ENCODE measurements at regions not wholly inside any gene's neighbourhood (a gene's known extent, or its start where the extent isn't known, plus 50 kb on each side); places are given as distances from the start of the nearest gene placed in this dataset.

DNA sequence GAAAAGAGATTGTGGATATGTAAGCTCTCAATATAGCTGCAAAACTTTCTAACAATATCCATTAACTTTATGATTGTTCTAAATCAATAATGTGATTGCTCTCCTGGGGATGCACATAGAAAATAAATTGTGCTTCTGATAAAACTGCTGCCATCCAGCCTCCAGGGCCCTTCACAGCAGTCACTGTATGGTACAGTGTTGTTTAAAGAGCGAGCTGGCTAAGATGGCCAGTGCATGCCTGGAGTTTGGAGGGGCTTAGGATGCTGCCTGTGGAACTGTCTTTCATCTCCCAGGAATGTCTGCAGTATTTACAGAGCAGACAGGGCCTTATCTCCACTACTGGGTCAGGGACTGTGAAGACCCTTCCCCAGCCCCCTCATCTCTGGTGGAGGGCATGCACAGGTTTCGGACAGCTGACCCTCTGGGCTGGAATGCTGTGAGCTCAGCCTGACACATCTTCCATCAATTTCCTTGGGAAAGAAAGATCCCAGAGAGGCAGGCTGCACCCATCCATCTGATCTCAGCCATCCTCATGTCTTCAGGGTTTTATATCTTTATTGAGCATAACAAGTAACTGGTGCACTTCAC is 137.0 kb downstream of the PLPP3 start:
- no peak for DNase-seq (ENCODE audit: low spot score)

DNA sequence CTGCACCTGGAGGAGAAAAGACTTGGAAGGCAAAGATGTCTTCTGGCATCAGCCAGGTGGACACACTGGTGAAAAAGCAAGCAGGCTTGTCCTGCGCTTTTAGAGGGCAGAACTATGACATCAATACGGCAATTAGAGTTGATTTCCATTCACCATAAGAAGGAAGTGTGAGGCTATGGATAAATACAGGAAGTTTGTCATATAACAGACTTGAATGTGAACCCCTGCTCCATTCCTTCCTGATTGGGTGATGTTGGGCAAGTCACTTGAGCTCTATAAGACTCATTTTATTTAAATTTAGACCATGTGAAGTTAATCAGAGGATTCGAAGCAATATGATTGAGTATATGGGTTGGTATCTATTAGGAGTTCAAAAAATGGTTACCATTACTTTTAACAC is 137.8 kb downstream of the PLPP3 start:
- no peak for DNase-seq (ENCODE audit: low spot score)

DNA sequence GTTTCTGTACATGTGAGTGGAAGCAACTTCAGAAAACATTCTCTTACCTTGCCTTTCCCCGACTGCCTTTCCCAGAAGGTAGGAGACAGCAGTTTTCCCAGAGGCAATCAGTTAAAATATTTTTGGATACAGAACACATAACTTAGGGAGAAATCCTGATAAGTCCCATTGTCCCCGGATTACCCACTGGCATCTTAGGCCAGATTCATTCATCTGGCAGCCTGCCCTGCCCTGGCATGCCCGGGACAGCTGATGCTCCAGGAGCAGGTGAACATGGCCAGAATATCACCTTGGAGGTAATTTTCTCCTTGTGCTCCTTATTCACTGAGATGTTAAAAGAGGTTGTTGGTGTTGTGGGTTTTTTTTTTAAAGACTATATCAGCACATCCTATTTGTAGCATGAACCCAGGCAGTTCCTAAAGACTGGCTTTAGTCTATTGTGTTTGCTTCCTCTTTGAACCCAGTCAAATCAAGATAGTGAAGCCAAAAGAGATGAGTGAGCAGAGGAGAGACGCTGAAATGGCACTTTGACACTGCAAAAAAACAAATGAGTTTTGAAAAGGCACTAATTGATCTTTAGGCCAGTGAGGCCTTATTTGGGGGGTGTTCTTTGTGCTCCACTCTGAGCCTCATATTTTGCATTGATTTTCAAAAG is 139.6 kb downstream of the PLPP3 start:
- no peak for DNase-seq (ENCODE audit: low spot score)

DNA sequence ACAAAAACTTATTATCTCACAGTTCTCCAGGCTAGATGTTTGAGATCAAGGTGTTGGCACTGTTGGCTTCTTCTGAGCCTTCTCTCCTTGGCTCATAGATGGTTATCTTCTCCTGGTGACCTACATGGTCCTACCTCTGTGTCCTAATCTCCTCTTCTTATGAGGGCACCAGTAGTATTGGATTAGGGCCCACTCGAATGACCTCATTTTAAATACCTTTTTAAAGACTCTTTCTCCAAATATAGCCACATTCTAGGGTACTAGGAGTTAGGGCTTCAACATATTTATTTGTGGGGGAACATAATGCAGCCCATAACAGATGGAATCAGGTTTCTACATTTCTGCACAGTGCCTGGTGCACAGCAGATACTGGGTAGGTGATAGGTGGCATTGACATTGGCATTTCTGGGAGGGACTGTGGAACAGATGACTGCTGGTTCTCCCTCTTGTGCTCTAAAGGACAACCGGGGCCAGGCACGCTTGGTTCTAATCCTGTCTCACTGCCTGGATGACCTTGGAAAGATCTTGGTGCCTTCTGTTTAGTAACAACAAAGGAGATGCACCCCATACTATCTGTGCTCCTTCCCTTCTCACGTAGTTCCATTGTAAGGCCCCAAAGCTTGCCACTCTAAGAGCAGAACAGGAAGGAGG is 140.3 kb downstream of the PLPP3 start:
- no peak for DNase-seq (ENCODE audit: low spot score)

DNA sequence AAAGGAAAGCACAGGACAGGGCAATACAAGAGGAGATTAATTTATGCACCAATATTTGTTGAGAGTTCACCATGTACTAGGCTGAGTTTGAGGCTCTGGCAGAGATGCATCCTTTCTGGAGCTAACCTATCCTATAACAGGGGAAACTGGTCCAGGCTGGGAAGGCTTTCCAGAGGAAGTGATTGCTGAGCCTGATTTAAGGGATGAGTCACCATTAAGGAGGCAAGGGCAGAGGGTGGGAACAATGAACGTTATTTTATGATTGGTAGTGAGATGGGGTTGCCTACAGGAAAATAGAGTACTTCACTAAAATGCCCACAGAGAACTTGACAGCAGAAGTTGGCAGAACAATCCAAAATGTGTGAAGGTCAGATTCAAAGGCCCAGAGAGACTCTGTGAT is 141.4 kb downstream of the PLPP3 start:
- no peak for DNase-seq (ENCODE audit: low spot score)

DNA sequence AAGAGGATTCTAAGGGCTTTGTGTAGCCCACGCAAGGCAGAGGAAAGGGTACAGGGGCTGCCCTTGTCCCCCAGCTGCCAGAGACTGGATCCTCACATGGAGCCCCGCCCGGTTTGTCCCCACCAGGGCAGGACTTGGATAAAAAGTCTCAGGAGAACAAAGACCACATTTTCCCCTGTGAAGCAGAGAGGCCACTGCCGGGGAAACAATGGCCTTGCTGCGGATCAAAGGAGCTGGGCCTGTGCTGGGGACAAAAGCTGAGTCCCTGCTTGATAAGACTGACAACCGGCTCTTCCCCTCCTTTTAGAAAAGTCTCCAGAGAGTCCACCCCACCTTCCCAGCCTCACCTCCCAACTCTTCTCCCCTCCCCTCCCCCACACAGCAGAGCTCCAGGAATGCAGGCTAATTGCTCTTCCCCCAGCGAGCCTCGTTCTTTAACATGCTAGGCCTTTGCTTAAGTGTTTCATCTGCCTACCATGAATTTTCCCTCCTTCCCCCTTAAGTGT is 142.4 kb downstream of the PLPP3 start:
- no peak for DNase-seq (ENCODE audit: low spot score)

DNA sequence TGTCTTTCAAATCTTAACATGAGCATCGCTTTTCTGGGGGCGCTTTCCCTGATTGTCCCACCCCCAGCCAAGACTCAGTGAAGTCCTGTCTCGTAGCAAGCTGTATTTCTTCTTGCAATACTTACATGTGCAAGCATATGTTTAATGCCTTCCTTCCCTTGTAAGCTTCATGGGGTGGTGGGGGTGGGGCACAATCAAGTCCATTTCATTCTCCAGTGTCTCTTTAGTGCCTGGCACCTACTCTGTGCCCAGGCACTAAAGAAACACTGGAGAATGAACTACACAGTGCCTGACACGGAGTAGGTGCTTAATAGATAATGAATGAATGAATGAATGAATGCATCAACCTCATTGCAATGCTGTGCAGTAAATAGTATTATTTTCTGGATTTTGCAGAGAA is 143.1 kb downstream of the PLPP3 start:
- no peak for DNase-seq (ENCODE audit: low spot score)

DNA sequence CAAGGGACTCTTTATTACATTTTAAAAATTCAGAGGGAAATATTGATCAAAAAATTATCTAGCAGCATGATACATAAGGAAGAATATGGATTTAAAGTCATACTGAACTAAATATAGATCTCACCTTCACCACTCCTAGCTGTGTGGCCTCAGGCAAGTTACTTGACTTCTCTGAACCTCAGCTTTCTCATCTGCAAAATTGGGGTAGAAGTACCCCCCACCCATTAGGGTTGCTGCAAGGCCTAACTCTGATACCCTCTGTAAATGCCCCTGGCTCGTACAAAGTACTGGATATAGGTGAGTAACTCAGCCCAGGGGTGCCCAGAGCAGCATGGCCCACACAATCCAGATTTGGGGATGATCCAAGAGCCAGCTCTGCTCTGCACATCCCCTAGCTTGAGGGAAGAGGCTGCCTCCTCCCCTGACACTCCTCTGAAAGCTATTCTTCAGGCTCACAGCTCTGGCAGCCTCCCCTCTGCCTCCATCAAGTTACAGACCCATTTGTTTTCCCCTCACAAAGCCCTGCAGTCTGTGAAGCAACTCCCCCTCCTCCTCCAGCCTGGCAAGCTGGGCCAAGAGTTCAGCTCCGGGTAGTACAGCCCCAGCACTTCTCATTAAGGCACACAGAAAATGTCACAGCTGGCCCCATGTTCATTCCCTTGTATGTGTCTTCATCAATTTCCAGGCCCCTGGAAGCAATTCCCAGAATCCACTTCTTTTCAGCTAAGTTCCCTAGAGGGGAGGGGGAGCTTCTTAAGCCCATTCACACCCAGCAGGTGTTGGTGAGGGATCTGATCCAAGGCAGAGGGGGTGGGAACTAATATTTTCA is 143.7 kb downstream of the PLPP3 start:
- DNase-seq (ENCODE audit: low spot score) = no peak

DNA sequence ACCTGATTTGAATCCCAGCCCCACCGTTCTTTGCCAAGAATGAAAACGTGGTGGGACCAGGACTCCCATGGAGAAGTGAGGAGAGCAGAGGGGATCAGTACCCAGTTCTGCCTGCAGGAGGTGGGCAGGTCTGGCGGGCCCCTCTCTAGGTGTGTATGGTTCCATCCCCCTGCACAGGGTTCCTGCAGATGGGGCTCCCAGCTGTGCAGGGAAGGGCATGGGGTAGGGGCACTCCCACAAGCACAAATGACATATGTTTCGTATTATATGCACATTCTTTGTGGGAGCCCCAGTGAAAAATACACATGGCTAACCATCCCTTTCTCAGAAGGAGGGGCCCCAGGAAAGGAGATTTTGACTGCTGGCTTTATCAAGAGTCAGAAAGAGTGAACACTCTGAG is 144.6 kb downstream of the PLPP3 start:
- no peak for DNase-seq (ENCODE audit: low spot score)

DNA sequence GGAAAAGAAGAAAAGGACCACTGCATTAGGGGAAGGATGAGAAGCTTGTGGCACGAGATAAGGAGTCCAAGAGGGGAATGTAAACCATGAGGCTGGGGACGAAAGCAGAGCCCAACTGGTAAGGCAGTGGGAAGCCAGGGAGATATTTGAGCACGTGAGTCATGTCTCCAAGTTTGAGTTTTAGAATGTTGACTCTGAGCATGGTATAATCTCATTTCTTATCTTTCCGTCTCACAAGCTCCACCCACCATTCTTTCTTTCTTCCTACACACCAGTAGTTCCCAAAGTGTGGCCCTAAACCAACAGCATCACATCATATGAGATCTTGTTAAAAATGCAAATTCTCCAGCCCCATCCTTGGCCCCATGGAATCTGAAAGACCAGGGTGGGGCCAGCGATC is 145.3 kb downstream of the PLPP3 start:
- no peak for DNase-seq (ENCODE audit: low spot score)

DNA sequence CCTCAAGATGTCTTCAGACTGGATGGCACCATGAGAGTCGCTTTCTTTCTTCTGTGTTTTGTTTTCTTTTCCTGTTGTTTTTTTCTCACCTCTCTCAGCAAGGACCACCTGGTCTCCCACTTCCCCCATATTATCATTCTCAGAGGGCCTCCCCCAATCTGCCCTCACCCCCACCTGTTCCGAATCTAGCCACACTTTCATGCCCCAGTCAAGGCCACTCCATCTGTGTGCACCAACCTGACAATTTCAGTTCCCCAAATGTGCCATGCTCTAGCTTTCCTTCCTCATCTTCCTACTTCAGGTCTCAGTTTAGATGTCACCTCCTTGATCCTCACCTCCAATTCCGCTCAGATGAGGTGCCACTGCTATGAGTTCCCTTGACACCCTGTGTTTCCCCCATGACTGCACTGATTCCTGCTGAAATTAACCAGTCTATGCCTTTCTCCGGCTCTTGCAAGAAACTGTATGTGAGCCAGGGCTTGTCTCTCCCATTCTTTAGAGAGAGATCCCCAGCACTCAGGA is 146.2 kb downstream of the PLPP3 start:
- no peak for DNase-seq (ENCODE audit: low spot score)

DNA sequence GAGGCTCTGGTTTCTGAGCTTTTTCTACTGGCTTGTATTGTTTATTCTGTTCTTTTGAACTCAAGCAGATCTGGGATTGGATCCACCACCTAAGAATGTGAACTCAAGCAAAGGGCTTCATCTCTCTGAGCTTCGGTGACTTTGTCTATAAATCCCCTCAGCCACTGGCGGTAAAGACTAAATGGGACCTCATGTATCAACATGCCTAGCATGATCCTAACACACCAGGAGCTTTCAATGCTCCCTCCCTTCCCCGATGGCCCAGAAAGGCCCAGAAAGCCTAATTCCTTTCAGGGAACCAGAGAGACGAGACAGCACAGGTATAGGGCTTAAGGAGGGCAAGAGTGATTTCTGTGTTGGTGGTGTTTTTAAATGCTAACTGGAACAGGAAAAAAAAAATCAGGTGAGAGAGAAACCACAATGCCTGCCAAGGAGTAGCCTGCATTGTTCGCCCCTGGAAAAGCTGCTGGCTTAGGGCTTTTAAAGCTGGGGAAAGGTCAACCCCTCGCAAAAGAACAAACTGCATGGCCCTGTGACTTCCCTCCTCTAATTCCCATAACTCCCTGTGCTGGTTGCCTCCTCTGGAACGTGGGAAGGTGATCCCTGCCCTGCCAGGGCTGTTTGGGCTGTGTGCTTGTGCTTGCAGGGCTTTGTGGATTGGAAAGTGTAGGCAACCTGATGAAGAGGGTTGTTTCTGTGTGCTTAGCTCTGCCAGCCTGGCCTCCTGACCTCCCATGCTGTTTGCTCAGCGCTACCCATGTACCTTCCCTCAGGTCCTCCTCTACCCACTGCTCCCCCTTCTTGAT is 147.0 kb downstream of the PLPP3 start:
- no peak for DNase-seq (ENCODE audit: low spot score)

DNA sequence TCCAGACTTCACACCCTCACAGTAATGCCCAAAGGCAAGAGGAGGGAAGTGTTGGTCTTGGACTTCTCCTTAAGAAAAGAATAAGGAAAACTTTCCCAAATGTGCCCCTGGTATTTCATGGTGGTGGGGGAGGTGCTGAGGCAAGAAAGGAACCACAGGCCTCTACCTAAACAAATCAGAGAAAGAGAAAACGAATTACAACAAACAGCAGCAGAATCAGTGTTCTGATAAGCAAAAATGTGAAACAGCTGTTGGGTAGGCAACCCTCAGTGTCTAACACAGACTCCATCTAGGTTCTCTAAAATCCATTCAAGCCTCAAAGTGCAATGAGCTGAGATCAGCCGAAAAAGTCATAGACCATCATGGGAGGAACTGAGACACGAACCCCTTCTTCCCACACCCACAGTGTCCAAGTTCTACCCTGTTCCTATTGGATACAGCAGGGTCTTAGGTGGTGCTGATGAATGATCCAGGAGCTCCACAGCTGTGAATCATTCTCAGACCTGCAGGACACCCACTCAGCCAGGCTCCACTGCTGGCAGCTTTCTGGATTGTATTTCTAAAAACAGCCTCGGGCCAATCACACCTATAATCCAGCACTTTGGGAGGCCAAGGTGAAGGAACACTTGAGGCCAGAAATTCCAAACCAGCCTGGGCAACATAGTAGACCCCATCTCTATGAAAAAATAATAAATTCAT is 149.1 kb downstream of the PLPP3 start:
- no peak for DNase-seq (ENCODE audit: low spot score)

DNA sequence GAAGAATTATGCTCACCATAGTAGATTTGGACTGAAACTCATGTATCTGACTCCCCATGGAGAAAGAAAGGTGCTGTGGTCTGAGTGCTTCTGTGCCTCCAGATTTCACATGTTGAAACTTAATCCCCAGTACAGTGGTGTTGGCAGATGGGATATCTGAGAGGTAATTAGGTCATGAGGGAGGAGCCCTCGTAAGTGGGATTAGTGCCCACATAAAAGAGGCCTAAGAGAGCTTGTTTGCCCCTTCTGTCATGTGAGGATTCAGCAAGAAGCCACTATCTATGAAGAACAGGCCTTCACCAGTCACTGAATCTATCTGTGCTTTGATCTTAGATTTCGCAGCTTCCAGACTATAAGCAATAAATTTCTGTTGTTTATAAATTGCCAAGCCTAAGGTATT is 150.1 kb downstream of the PLPP3 start:
- no peak for DNase-seq (ENCODE audit: low spot score)

DNA sequence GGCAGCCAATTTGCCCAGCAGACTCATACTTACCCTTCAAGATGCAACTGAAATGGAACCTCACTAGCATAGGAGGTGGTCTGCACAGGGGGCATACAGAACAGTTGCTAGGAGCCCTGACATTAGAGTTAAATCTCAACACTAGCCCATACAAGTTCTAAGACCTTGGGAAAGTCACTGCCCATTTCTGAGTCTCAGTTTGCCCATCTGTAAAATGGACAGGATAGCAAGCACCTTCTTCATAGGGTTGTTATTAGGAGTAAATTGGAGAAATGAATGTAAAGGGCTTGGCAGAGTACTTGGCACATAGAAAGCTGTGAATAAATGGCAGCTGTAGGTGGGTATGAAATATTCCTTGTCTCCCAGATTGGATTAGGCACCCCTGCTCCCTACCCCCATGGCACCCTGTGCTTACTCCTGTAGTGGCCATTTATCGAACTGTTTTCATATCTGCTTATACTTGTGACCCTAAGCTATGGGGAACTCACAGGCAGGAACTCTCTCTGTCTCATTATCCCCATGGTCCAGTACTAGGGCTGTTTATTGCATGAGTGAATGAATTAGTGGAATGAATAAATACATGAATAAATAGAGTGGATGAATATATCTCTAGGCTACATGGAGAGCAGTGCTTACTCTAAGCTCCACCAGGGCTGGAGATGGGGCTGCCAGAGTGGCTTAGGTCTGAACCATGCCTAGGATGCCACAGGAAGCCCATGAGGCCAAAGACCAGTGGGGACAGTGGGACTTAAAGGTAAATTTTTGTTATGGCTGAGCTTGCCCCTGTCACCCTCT is 152.6 kb downstream of the PLPP3 start:
- no peak for DNase-seq (ENCODE audit: low spot score)

DNA sequence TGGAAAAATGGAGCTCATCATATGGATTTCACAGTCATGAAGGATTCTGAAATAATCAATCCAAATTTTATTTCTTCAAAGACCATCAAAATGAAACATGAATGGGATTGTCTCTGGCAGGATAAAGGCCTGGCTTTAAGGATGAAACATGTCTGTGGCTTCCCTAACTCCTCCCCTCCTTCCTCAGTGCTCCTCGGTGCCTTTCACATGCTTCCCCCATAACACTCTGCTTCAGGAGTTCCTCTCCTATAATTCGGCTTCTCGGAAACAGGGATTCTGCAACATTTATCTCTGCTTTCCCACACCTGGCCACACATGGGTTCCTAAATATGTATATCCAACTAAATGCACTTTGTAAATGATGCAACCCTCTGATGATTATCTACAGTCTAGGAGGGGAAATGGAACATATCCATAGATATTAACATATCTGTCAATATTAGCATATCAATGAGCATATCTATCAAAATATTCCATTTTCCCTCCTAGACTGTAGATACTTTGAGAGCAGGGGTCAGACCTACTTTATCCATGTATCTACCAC is 153.8 kb downstream of the PLPP3 start:
- DNase-seq (ENCODE audit: low spot score) = no peak

DNA sequence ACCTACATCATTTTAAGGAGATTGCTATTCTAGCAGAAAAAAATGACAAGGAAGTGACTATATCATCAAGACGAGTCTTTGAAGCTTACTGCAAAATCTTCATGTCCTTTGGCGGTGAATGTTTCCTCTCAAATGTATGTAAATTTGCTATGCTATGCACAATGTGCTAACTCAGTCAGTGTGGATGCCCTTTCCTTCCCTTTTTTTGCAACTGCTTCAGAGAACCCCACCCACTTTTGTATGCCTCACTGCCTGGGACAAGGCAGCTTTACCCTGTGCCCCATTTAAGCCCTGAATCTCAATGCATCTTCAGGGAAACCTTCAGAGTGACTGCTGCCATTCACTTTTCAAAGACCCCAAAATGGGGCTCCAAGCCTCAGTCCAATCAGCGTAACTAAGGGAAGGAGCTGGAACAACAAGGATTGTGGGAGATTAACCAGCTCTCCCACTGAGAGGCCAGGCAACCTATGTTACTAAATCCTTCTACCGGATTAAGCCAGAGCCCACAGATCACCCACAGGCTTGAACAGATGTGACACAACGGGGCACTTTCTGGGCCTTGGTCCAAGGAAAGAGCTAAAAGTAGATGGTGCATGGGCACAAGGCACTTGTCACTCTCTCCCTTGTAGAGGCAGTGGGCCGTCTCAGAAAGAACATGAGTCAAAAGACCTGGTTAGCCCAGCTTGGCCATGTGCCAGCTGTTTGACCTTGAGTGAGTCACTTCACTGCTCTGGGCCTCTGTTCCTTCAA is 154.4 kb downstream of the PLPP3 start:
- DNase-seq (ENCODE audit: low spot score) = no peak

DNA sequence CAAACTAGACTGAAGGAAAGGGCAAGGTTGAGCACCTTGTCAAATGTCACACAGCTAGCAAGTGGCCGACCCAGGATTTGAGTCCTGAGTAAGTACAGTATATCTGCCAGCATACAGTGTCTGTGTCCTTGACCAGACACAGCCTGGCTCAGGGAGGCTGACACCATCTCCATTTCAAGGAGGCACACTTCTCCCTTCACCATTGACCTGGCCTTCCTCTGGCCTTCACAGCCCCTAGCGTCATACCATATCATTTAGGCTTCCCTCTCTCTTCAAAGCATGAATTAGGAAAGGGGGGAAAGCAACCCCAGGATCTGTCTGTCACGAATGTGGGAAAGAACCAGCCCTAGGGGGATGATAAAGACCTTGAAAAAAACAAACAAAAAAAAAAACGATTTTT is 155.6 kb downstream of the PLPP3 start:
- DNase-seq (ENCODE audit: low spot score) = no peak

DNA sequence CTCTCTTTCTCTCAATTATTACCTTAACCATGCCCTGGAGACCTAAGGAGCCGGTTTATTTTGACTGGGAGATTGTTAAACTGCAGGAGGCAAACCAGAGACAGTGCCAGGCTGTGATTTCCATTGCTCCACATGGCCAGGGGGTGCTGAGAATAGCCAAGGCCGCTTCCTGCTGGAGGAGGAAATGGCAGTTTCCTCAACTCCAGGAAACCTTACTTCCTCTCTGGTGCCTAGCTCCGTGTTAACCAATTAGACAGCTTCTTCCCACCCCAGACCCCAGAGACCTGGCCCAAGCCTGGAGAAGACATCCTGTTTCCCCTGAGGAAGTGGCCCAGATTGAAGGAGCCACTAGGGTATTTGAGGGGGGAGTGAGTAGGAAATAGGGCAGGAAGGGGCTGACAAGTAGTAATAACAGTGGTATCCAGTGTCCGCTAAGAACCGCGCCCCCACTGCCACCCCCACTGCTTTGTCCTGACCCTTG is 161.2 kb downstream of the PLPP3 start:
- DNase-seq (ENCODE audit: low spot score) = no peak
